Activated CD8-positive, alpha-beta memory T cell treated with anti-CD3 and anti-CD28 coated beads, Interleukin-2, amount 50 U/mL, for 48 hours (primary cell): ENCODE measurements at regions not wholly inside any gene's neighbourhood (a gene's known extent, or its start where the extent isn't known, plus 50 kb on each side); places are given as distances from the start of the nearest gene placed in this dataset.
"Not testable (repeated sequence)": the region's sequence is repeated elsewhere in the genome, so short reads cannot be mapped to it uniquely, and the experiment has no call there.

Experiments
- DNase-seq: peaks from one replicate; pipeline ENCODE4 v3.0.0-alpha.2; 2020

GRCh38 chr9:67635067-67635466 lies 223.7 kb upstream of the ANKRD20A1 start:
- not testable (repeated sequence) for DNase-seq

- not testable (repeated sequence) for DNase-seq
Observed at GRCh38 chr9:67611900-67612299, 246.8 kb upstream of the ANKRD20A1 start.

- not testable (repeated sequence) for DNase-seq
Observed at GRCh38 chr9:67609872-67610271, 248.9 kb upstream of the ANKRD20A1 start.

GRCh38 chr9:67609435-67609834 lies 249.3 kb upstream of the ANKRD20A1 start:
- DNase-seq: not testable (repeated sequence)

- not testable (repeated sequence) for DNase-seq
Observed at GRCh38 chr9:67605113-67605512, 253.6 kb upstream of the ANKRD20A1 start.

GRCh38 chr9:67603609-67604008 lies 255.1 kb upstream of the ANKRD20A1 start:
- DNase-seq: not testable (repeated sequence)

- not testable (repeated sequence) for DNase-seq
Observed at GRCh38 chr9:67592424-67592823, 266.3 kb upstream of the ANKRD20A1 start.

GRCh38 chr9:67555874-67556273 lies 302.9 kb upstream of the ANKRD20A1 start:
- DNase-seq: not testable (repeated sequence)

GRCh38 chr9:67550044-67550443 lies 308.7 kb upstream of the ANKRD20A1 start:
- not testable (repeated sequence) for DNase-seq

- not testable (repeated sequence) for DNase-seq
Observed at GRCh38 chr9:67529834-67530233, 328.9 kb upstream of the ANKRD20A1 start.

GRCh38 chr9:67516938-67517337 lies 341.8 kb upstream of the ANKRD20A1 start:
- not testable (repeated sequence) for DNase-seq

GRCh38 chr9:67514587-67514986 lies 344.1 kb upstream of the ANKRD20A1 start:
- not testable (repeated sequence) for DNase-seq

- DNase-seq: not testable (repeated sequence)
Observed at GRCh38 chr9:67503728-67504369, 354.9 kb upstream of the ANKRD20A1 start.

- DNase-seq: not testable (repeated sequence)
Observed at GRCh38 chr9:67492028-67492427, 366.7 kb upstream of the ANKRD20A1 start.

- DNase-seq: not testable (repeated sequence)
Observed at GRCh38 chr9:67477465-67477864, 381.3 kb upstream of the ANKRD20A1 start.

- not testable (repeated sequence) for DNase-seq
Observed at GRCh38 chr9:67470739-67471138, 388.0 kb upstream of the ANKRD20A1 start.

- not testable (repeated sequence) for DNase-seq
Observed at GRCh38 chr9:67468326-67468725, 390.4 kb upstream of the ANKRD20A1 start.

GRCh38 chr9:67461796-67462757 lies 396.7 kb upstream of the ANKRD20A1 start:
- not testable (repeated sequence) for DNase-seq

GRCh38 chr9:67452941-67453340 lies 405.8 kb upstream of the ANKRD20A1 start:
- DNase-seq: not testable (repeated sequence)

GRCh38 chr9:67442313-67442712 lies 416.4 kb upstream of the ANKRD20A1 start:
- DNase-seq: not testable (repeated sequence)

GRCh38 chr9:67437011-67437410 lies 421.7 kb upstream of the ANKRD20A1 start:
- not testable (repeated sequence) for DNase-seq

- not testable (repeated sequence) for DNase-seq
Observed at GRCh38 chr9:67424881-67425280, 432.5 kb upstream of the SPATA31A3 start.

GRCh38 chr9:67423049-67423728 lies 430.8 kb upstream of the SPATA31A3 start:
- not testable (repeated sequence) for DNase-seq
